Transverse colon (tissue), 4 donors: ENCODE measurements at regions not wholly inside any gene's neighbourhood (a gene's known extent, or its start where the extent isn't known, plus 50 kb on each side); places are given as distances from the start of the nearest gene placed in this dataset.

Experiments used
- DNase-seq: peaks from one replicate; pipeline ENCODE4 v3.0.0-alpha.2; 2019
- H3K27ac ChIP-seq, 4 donors: fragments of 200-600 bp; sonication (generic); 2 replicates each; pipeline ENCODE4 v1.5.1; 2016 to 2018; ENCODE audit warnings: inconsistent platforms in 4 of 4
- H3K27me3 ChIP-seq: fragments of 200-600 bp; sonication (generic); 2 replicates; pipeline ENCODE4 v1.5.1; 2017; ENCODE audit warnings: inconsistent platforms
- H3K36me3 ChIP-seq, 4 donors: fragments of 200-600 bp; sonication (generic); 2 replicates each; pipeline ENCODE4 v1.5.1; 2017 to 2019; ENCODE audit warnings: inconsistent platforms in 4 of 4
- H3K4me1 ChIP-seq, 4 donors: fragments of 200-600 bp; sonication (generic); 2 replicates each; pipeline ENCODE4 v1.5.1; 2017 to 2020; ENCODE audit warnings: inconsistent platforms in 4 of 4
- H3K4me3 ChIP-seq, 4 donors: fragments of 200-600 bp; sonication (generic); 1 replicate in 1 of 4; 2 replicates in 3 of 4; pipeline versions ENCODE4 v1.5.1 to v1.6.1; 2017 to 2019; ENCODE audit warnings: inconsistent platforms in 4 of 4
- H3K9me3 ChIP-seq, 2 donors: fragments of 200-600 bp; sonication (generic); 2 replicates each; pipeline ENCODE4 v1.5.1; 2017 to 2019; ENCODE audit warnings: inconsistent platforms in 2 of 2
- EP300 ChIP-seq: sonication (generic); formaldehyde crosslinking; IDR thresholded peaks from one replicate; pipeline ENCODE4 v1.6.1; 2017; ENCODE audit warnings: antibody characterized with exemption, low read depth
- POLR2A ChIP-seq: fragments of 450-650 bp; IDR thresholded peaks from one replicate; pipeline ENCODE4 v1.6.1; 2016; ENCODE audit warnings: antibody characterized with exemption, mild to moderate bottlenecking, moderate library complexity
- POLR2AphosphoS5 ChIP-seq, 3 donors: sonication (generic); formaldehyde crosslinking; IDR thresholded peaks; one replicate each; pipeline ENCODE4 v1.6.1; 2016; ENCODE audit warnings: antibody characterized with exemption in 3 of 3
- WGBS, 2 donors: methylation state at CpG; one replicate each; pipeline ENCODE4 v1.1.5; 2018; ENCODE audit warnings: low coverage in 1 of 2; 5-methylcytosine and 5-hydroxymethylcytosine counted together
- in situ Hi-C, 4 donors: fragments of 200-750 bp; cut with MboI; loops; one replicate each; pipeline versions ENCODE4 v1.15.0 to v1.15.1; 2017; ENCODE audit warnings: low sequenced_read_pairs in 3 of 4, low pct_ligation_motif_present in 1 of 4, low pct_unique_long_range_greater_than_20kb in 1 of 4
- intact Hi-C: fragments of 100-400 bp; cut with DNase I; formaldehyde crosslinking; loops from one replicate; pipeline ENCODE4 v1.15.1; 2023; ENCODE audit warnings: low total_unique reads
- TF ChIP-seq, protein P1 (sequence below), 5 experiments: fragments of 200-600 bp in 3 of 5; fragments of 450-650 bp in 2 of 5; sonication (generic) in 3 of 5; IDR thresholded peaks; 1 replicate in 2 of 5; 2 replicates in 3 of 5; pipeline ENCODE4 v1.5.1; 2016 to 2017; ENCODE audit warnings: antibody characterized with exemption in 5 of 5, inconsistent platforms in 3 of 5, mild to moderate bottlenecking in 2 of 5, moderate library complexity in 1 of 5

DNA sequence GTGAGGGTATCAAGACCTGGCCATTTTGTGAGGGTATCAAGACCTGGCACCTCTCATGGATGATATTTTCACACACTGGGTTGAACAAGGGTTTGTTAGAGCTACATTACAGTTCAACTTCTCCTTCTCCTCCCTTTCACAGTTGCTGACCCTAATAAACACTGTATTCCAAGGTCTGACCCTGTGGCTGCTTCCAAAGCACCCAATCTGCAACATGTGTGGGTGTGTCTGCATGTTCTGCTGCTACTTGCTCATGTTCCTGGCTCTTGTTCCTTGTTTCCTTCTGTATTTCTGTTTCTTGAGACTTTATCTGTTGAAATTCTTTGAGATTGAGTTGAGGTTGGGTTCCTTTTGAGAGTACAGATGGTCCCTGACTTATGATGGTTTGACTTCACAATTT, 162.1 kb upstream of the GMDS start:
- intact Hi-C loops: no loop called here
- no peaks in the 10 kb centered on the region for H3K9me3 ChIP-seq
- H3K36me3 ChIP-seq: no peaks in the 10 kb centered on the region
- no peak for DNase-seq
- H3K4me3 ChIP-seq: no peak overlapping the region
- no peak overlapping the region for H3K27ac ChIP-seq
- in situ Hi-C loops: no loop called here
- no peaks in the 10 kb centered on the region for H3K27me3 ChIP-seq
- no peak for TF ChIP-seq EP300
- no peak for TF ChIP-seq POLR2A
- no peak for TF ChIP-seq POLR2AphosphoS5 (IDR thresholded peaks at IDR 0.05)
- H3K4me1 ChIP-seq: peaks cover 0 to 5% (median 0%) of the 10 kb centered on the region in 4 donors

DNA sequence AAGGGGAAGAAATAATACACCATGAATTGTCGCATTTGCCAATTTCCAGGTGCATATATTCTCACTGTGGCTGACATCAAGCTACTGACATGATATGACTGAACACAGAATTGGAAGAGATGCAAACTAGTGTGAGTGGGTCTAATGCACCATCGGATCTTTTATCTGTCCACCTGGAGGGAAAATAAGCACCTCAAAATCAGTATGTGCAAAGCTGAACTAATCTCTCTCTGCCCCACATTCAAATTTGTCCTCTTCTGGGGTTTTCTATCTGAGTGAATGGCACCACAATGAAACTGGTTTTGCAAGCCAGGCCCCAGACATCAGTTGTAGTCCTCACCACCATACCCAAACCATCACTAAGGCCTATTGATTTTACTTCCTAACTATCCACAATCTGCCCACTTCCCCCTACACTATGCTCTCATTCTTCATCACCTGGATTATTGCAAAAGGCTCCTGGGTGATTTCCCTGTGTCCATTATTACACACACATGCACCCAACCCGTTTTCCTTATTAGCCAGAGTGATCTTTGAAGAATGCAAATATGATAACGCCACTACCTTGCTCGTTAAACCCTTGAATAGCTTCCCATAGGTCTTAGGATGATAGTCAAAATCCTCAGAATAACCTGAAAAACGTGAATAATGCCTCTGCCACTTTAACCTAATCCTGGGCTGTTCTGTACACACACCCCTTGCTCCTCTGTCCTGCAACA, 159.0 kb upstream of the GMDS start:
- no peak for DNase-seq
- in situ Hi-C loops: no loop called here
- Histone ChIP-seq H3K9me3 (peaks cover 0 to 3% of the 10 kb centered on the region in 2 donors), H3K36me3 (peaks cover 0 to 8% (median 0%) of the 10 kb centered on the region in 4 donors), H3K27ac (no peak overlapping the region), H3K27me3 (no peaks in the 10 kb centered on the region), H3K4me1 (peaks cover 0 to 5% (median 0%) of the 10 kb centered on the region in 4 donors), H3K4me3 (no peak overlapping the region)
- WGBS, 2 donors: 68 to 71% methylated on average over 4 to 6 of the region's 6 CpGs
- intact Hi-C loops: no loop called here
- TF ChIP-seq EP300 (no peak), POLR2A (no peak), POLR2AphosphoS5 (IDR thresholded peaks at IDR 0.05) (no peak)
- TF ChIP-seq, protein P1, sequence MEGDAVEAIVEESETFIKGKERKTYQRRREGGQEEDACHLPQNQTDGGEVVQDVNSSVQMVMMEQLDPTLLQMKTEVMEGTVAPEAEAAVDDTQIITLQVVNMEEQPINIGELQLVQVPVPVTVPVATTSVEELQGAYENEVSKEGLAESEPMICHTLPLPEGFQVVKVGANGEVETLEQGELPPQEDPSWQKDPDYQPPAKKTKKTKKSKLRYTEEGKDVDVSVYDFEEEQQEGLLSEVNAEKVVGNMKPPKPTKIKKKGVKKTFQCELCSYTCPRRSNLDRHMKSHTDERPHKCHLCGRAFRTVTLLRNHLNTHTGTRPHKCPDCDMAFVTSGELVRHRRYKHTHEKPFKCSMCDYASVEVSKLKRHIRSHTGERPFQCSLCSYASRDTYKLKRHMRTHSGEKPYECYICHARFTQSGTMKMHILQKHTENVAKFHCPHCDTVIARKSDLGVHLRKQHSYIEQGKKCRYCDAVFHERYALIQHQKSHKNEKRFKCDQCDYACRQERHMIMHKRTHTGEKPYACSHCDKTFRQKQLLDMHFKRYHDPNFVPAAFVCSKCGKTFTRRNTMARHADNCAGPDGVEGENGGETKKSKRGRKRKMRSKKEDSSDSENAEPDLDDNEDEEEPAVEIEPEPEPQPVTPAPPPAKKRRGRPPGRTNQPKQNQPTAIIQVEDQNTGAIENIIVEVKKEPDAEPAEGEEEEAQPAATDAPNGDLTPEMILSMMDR (IDR thresholded peaks at IDR 0.05): no peak

DNA sequence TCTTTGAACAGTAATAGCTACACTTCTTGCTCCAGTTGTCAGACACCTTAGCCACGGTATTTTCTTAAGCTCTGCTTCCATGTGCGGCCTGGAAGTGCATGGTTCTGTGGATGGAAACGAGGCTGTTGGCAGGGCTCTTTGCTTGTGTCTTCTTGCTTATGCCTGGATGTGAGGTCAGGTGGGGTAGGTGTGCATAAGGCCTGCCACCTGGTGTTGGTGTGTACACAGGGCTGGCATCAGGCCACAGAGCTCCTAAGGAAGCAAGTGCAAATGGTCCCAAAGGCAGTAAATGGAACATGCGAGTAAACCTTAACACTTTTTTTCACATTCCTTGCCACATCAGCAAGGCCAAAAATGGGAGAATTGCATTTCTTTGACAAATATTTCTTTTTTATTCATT, 158.1 kb upstream of the GMDS start:
- in situ Hi-C loops: no loop called here
- Histone ChIP-seq H3K36me3 (peaks cover 0 to 8% (median 0%) of the 10 kb centered on the region in 4 donors), H3K9me3 (peaks cover 0 to 3% of the 10 kb centered on the region in 2 donors), H3K27ac (no peak overlapping the region), H3K4me3 (no peak overlapping the region), H3K4me1 (peaks cover 0 to 5% (median 0%) of the 10 kb centered on the region in 4 donors), H3K27me3 (no peaks in the 10 kb centered on the region)
- intact Hi-C loops: no loop called here
- 63 to 82% methylated on average over 1 to 4 of the region's 4 CpGs for WGBS, 2 donors
- TF ChIP-seq EP300 (no peak), POLR2A (no peak), POLR2AphosphoS5 (IDR thresholded peaks at IDR 0.05) (peak in 1 of 3 donors; percentile 34)
- TF ChIP-seq, protein P1 (IDR thresholded peaks at IDR 0.05): peak in 1 of 5 experiments; percentile 6
- DNase-seq: peak; percentile 57

DNA sequence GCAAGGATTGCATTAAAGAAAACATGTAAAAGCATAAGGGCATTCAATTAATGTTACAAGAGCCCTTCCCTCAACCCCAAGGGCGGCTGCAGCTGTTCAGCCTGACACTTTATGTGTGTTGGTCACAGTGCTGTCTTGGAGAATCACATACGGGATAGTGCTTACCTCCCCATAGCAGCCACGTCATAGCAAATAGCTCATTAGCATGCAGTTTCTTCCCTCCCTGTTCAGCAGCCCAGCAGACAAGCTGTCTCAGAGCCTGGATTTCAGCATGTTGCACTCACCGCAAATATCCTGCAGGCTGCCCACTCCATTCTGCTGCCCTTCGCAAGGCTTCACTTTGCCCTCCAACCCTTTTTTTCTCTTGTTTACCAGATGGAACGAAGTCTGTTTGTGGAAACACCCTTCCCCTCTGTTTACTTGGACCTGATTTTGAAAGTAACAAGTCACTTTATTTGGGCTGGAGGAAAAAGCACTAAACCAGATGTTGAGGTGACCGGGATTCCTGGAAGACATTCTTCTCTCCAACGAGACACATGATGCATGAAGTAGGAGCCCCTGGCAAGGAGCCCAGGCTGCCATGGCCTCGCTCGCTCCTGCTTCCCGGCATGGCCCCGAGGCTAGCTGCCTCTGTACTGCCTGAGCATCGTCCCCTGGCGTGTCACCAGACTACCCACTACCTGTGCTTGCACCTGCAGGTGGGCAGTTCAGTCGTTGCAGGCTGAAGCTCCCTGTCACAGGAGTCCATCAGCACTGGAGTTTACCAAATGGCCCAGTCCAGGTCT, 151.6 kb upstream of the GMDS start:
- Histone ChIP-seq H3K4me1 (no peaks in the 10 kb centered on the region), H3K36me3 (peaks cover 0 to 8% (median 0%) of the 10 kb centered on the region in 4 donors), H3K27ac (no peak overlapping the region), H3K9me3 (peaks cover 0 to 3% of the 10 kb centered on the region in 2 donors), H3K4me3 (no peak overlapping the region), H3K27me3 (no peaks in the 10 kb centered on the region)
- 73 to 78% methylated on average over 4 to 15 of the region's 15 CpGs for WGBS, 2 donors
- intact Hi-C loops: no loop called here
- in situ Hi-C loops: no loop called here
- DNase-seq: no peak
- TF ChIP-seq, protein P1 (IDR thresholded peaks at IDR 0.05): no peak
- TF ChIP-seq EP300: no peak
